ENCODE measurements at regions not wholly inside any gene's neighbourhood (a gene's known extent, or its start where the extent isn't known, plus 50 kb on each side); places are given as distances from the start of the nearest gene placed in this dataset.
"Not testable (repeated sequence)": the region's sequence is repeated elsewhere in the genome, so short reads cannot be mapped to it uniquely, and the experiment has no call there.

DNA sequence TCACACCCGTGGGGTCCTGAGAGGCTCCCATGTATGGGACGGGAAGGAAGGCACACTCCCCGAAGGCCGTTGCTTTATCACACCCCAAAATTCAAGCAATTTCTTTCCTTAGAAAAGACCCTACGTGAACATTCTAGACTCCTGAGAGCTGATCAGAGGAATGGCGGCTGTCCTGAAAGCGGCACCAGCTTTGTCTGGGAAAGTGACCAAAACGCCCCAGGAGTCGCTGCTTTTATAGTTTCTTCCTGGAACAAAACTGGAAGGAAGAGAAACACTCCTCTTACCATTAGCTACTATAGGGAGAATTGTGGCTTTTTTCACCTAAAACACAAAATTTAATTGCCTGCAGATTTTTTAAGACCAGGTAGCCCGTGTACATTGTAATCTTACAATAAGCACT, 261.8 kb upstream of the RNF32 start:
- TF ChIP-seq, protein P1, sequence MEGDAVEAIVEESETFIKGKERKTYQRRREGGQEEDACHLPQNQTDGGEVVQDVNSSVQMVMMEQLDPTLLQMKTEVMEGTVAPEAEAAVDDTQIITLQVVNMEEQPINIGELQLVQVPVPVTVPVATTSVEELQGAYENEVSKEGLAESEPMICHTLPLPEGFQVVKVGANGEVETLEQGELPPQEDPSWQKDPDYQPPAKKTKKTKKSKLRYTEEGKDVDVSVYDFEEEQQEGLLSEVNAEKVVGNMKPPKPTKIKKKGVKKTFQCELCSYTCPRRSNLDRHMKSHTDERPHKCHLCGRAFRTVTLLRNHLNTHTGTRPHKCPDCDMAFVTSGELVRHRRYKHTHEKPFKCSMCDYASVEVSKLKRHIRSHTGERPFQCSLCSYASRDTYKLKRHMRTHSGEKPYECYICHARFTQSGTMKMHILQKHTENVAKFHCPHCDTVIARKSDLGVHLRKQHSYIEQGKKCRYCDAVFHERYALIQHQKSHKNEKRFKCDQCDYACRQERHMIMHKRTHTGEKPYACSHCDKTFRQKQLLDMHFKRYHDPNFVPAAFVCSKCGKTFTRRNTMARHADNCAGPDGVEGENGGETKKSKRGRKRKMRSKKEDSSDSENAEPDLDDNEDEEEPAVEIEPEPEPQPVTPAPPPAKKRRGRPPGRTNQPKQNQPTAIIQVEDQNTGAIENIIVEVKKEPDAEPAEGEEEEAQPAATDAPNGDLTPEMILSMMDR (conservative IDR thresholded peaks at IDR 0.05) = no peak
- no peak overlapping the region for H3K27ac Mint-ChIP-seq (ENCODE audit: unreplicated experiment)

GRCh38 chr7:156376317-156376716, 264.3 kb upstream of the RNF32 start:
- Mint-ChIP-seq H3K9me3 (peaks cover 2% of the 10 kb centered on the region), H3K4me3 (no peak overlapping the region), H3K27ac (ENCODE audit: unreplicated experiment) (no peak overlapping the region), H3K4me1 (no peaks in the 10 kb centered on the region), H3K36me3 (ENCODE audit: low read depth) (no peaks in the 10 kb centered on the region), H3K27me3 (ENCODE audit: low read depth) (peaks cover 7% of the 10 kb centered on the region)
- DNase-seq (ENCODE audit: low read depth, low spot score) = no peak
- TF ChIP-seq, protein P1 (conservative IDR thresholded peaks at IDR 0.05) = no peak

More for the DNA sequence above, 261.8 kb upstream of the RNF32 start:
- Mint-ChIP-seq H3K36me3 (ENCODE audit: low read depth) (no peaks in the 10 kb centered on the region), H3K27me3 (ENCODE audit: low read depth) (peaks cover 8% of the 10 kb centered on the region), H3K4me1 (no peaks in the 10 kb centered on the region), H3K4me3 (no peak overlapping the region), H3K9me3 (no peaks in the 10 kb centered on the region)
- DNase-seq (ENCODE audit: low read depth, low spot score) = no peak

DNA sequence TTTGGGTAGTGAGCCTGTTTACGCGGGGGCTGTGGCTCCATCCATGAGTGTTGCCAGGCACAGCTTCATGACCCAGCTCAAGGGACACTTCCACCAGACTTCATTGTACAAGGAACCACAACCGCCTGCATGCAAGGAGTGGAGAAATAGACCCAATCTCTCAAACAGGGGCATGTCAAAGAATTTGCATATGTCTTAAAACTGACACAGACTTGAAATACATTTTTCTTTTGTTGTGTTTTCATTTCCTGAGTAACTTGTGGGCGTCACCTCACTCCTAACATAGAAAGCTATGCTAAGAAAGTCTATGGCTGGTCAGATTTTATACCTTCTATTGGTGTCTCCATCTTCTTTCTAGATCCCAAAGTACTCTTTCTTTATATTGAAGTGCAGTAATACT, 266.2 kb upstream of the RNF32 start:
- no peak for DNase-seq (ENCODE audit: low read depth, low spot score)
- peaks cover 3% of the 10 kb centered on the region for H3K27me3 Mint-ChIP-seq (ENCODE audit: low read depth)
- no peak overlapping the region for H3K4me3 Mint-ChIP-seq
- H3K9me3 Mint-ChIP-seq = peaks cover 7% of the 10 kb centered on the region
- H3K27ac Mint-ChIP-seq (ENCODE audit: unreplicated experiment) = no peak overlapping the region
- H3K4me1 Mint-ChIP-seq = no peaks in the 10 kb centered on the region
- TF ChIP-seq, protein P1 (conservative IDR thresholded peaks at IDR 0.05) = no peak
- H3K36me3 Mint-ChIP-seq (ENCODE audit: low read depth) = no peaks in the 10 kb centered on the region

DNA sequence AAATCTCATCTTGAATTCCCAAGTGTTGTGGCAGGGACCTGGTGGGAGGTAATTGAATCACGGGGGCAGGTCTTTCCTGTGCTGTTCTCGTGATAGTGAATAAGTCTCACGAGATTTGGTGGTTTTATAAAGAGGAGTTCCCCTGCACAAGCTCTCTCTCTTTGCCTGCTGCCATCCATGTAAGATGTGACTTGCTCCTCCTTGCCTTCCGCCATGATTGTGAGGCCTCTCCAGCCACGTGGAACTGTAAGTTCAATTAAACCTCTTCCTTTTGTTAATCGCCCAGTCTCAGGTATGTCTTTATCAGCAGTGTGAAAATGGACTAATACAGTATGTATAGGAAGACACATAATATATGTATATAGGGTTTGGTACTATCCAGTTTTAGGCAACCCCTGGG, 270.6 kb upstream of the RNF32 start:
- H3K27me3 Mint-ChIP-seq (ENCODE audit: low read depth); H3K4me1 Mint-ChIP-seq; H3K9me3 Mint-ChIP-seq; H3K36me3 Mint-ChIP-seq (ENCODE audit: low read depth); DNase-seq (ENCODE audit: low read depth, low spot score); H3K27ac Mint-ChIP-seq (ENCODE audit: unreplicated experiment); H3K4me3 Mint-ChIP-seq: not testable (repeated sequence)

DNA sequence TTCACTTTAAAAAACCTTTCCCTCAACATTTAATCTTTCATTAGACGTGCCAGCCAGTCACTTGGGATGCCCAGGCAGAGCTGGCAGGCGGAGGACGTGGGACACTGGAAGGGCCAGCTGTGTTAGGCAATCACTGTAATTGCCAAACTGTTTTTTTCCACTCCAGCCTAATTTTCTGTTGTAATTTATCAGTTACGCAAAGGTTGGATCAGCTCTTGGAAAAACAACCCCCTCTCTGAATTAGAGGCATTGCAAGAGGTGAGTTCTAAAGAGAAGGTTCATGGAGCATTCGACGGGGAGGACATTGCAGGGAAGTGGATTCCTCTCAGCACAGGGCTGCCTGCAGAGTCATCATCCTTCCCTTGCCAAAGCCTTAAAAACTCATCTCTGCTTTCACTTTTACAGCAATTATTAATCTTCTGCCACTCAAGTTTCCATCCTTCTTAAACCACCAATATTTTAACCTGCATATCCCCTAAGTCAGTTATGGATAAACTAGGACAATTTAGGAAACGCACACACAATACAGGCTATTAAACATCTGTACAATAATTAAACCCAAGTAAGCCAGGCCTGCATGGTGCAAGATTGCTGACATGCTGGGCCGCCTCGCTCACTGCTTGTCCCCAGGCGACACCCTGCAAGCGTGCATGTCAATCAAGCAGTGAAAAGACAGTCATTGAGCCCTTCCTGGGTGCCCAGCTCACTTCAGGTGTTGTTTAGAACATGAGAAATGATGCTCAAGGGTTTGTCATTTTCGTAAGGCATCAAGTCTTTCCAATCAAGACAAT, 272.3 kb upstream of the RNF32 start:
- Mint-ChIP-seq H3K9me3 (peaks cover 7% of the 10 kb centered on the region), H3K4me1 (no peaks in the 10 kb centered on the region), H3K27ac (ENCODE audit: unreplicated experiment) (no peak overlapping the region), H3K27me3 (ENCODE audit: low read depth) (no peaks in the 10 kb centered on the region), H3K36me3 (ENCODE audit: low read depth) (no peaks in the 10 kb centered on the region), H3K4me3 (no peak overlapping the region)
- TF ChIP-seq, protein P1 (conservative IDR thresholded peaks at IDR 0.05) = no peak
- DNase-seq (ENCODE audit: low read depth, low spot score) = no peak

GRCh38 chr7:156363751-156364150, 276.8 kb upstream of the RNF32 start:
- H3K27me3 Mint-ChIP-seq (ENCODE audit: low read depth) = no peaks in the 10 kb centered on the region

More at GRCh38 chr7:156363751-156364150, 276.8 kb upstream of the RNF32 start:
- Mint-ChIP-seq H3K27ac (ENCODE audit: unreplicated experiment) (no peak overlapping the region), H3K9me3 (no peaks in the 10 kb centered on the region), H3K4me3 (no peak overlapping the region), H3K4me1 (no peaks in the 10 kb centered on the region), H3K36me3 (ENCODE audit: low read depth) (no peaks in the 10 kb centered on the region)
- TF ChIP-seq, protein P1 (conservative IDR thresholded peaks at IDR 0.05) = no peak
- no peak for DNase-seq (ENCODE audit: low read depth, low spot score)
